ENCODE measurements at regions not wholly inside any gene's neighbourhood (a gene's known extent, or its start where the extent isn't known, plus 50 kb on each side); places are given as distances from the start of the nearest gene placed in this dataset.

- Histone ChIP-seq H3K27me3 (no peaks in the 10 kb centered on the region), H3K27ac (no peak overlapping the region), H3K4me3 (no peak overlapping the region), H3K36me3 (no peaks in the 10 kb centered on the region), H3K4me1 (no peaks in the 10 kb centered on the region), H3K9me3 (peaks cover 0 to 11% (median 0%) of the 10 kb centered on the region in 12 donors)
- TF ChIP-seq CTCF (IDR thresholded peaks at IDR 0.05) (no peak), POLR2A (IDR thresholded peaks at IDR 0.05) (no peak)
- 54 to 77% (median 69%) methylated on average over 5 of the region's 5 CpGs for WGBS, 4 donors
- intact Hi-C loops (cut with DNase I), result no loop called here
- ATAC-seq, result no peak
- DNase-seq, result no peak
Observed at GRCh38 chr2:14270036-14270582, 362.4 kb upstream of the LRATD1 start.

DNA sequence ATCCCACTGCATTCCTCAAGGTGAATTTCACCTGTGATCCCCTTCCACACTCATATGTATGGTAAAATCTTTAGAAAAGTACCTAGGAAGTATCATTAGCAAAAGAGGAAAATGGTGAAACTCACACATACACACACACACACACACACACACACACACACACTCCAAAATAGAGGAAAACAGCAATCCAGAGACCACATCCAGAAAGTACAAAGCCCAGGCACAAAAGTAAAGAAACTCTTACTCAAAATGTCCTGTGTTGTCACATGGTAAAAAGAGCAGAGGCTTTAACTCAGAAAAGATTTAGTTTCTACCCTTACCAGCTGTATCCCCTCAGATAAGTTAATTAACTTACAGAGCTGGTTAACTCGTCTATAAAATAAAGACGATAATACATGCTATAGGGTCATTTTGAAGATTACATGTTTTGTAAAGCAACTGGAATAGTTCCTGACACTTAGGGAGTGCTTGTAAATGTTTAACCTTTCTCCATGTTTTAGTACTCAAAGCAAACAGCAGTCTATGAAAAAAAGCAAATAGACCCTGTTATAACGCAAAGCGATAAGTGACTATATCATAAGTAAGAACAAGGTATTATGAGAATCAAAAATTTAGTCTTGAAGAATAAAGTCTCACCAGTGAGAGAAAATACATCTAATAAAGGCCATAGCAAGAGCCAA lies 360.0 kb upstream of the LRATD1 start:
- DNase-seq, result no peak
- 74 to 84% (median 79%) methylated on average over 4 of the region's 4 CpGs for WGBS, 4 donors
- Histone ChIP-seq H3K27ac (no peak overlapping the region), H3K4me3 (no peak overlapping the region), H3K36me3 (no peaks in the 10 kb centered on the region), H3K27me3 (no peaks in the 10 kb centered on the region), H3K4me1 (no peaks in the 10 kb centered on the region), H3K9me3 (peaks cover 0 to 10% (median 0%) of the 10 kb centered on the region in 12 donors)
- ATAC-seq, result no peak
- intact Hi-C loops (cut with DNase I), result no loop called here
- no peak for TF ChIP-seq CTCF (IDR thresholded peaks at IDR 0.05)
- no peak for TF ChIP-seq POLR2A (IDR thresholded peaks at IDR 0.05)

- TF ChIP-seq CTCF (IDR thresholded peaks at IDR 0.05) (no peak), POLR2A (IDR thresholded peaks at IDR 0.05) (no peak)
- Histone ChIP-seq H3K27ac (no peak overlapping the region), H3K4me1 (no peaks in the 10 kb centered on the region), H3K36me3 (no peaks in the 10 kb centered on the region), H3K27me3 (no peaks in the 10 kb centered on the region), H3K4me3 (no peak overlapping the region), H3K9me3 (peaks cover 0 to 18% (median 0%) of the 10 kb centered on the region in 12 donors)
- DNase-seq, result no peak
- no peak for ATAC-seq
- 45 to 61% (median 53%) methylated on average over 1 of the region's 1 CpG for WGBS, 4 donors
- intact Hi-C loops (cut with DNase I), result no loop called here
Observed at GRCh38 chr2:14273650-14274049, 358.9 kb upstream of the LRATD1 start.

- Histone ChIP-seq H3K4me3 (no peak overlapping the region), H3K27ac (no peak overlapping the region), H3K36me3 (no peaks in the 10 kb centered on the region), H3K4me1 (no peaks in the 10 kb centered on the region), H3K27me3 (no peaks in the 10 kb centered on the region), H3K9me3 (no peaks in the 10 kb centered on the region)
- intact Hi-C loops (cut with DNase I), result no loop called here
- no peak for ATAC-seq
- no peak for DNase-seq
- TF ChIP-seq POLR2A (IDR thresholded peaks at IDR 0.05) (no peak), CTCF (IDR thresholded peaks at IDR 0.05) (no peak)
Observed at GRCh38 chr2:14284244-14284643, 348.3 kb upstream of the LRATD1 start.

Data from heart left ventricle (tissue), 16 donors.